Vagina (tissue), 2 donors: ENCODE measurements at regions not wholly inside any gene's neighbourhood (a gene's known extent, or its start where the extent isn't known, plus 50 kb on each side); places are given as distances from the start of the nearest gene placed in this dataset.

Source experiments
- CTCF ChIP-seq, 3 experiments: fragments of 450-650 bp in 2 of 3; fragments of 200-600 bp in 1 of 3; sonication (generic) in 1 of 3; IDR thresholded peaks; one replicate each; pipeline ENCODE4 v1.5.1; 2017 to 2019; ENCODE audit warnings: antibody characterized with exemption in 3 of 3, mild to moderate bottlenecking in 2 of 3, moderate library complexity in 2 of 3
- POLR2AphosphoS5 ChIP-seq, 2 donors: sonication (generic); formaldehyde crosslinking; IDR thresholded peaks; one replicate each; pipeline ENCODE4 v1.9.0; 2017; ENCODE audit warnings: antibody characterized with exemption in 2 of 2, mild to moderate bottlenecking in 2 of 2, low read depth in 1 of 2; ENCODE audit not compliant: insufficient read depth in 1 of 2

DNA sequence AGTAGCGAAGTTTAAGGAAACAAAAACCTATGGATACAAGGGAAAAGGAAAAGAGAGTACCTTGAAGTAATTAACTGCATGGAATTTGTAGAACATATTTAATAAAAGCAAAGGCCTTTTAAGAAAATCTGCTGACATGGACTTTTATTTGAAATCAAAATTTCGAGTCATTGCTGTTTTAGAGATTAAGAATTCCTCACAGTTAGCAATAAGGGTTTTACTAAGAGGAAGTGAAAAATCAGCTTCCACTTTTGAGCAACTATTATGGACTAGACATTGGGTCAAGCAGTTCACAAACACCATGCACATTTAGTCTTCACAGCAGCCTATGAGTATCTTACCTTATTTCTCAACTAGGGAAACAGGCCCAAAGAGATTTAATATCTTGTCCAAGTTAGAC is 876.3 kb downstream of the BCL11A start:
- no peak for TF ChIP-seq CTCF (IDR thresholded peaks at IDR 0.05)
- no peak for TF ChIP-seq POLR2AphosphoS5 (IDR thresholded peaks at IDR 0.05; ENCODE audit: insufficient read depth in 1 of 2, low read depth in 1 of 2)
